ENCODE measurements at regions not wholly inside any gene's neighbourhood (a gene's known extent, or its start where the extent isn't known, plus 50 kb on each side); places are given as distances from the start of the nearest gene placed in this dataset.
"Not testable (repeated sequence)": the region's sequence is repeated elsewhere in the genome, so short reads cannot be mapped to it uniquely, and the experiment has no call there.

- H3K27ac ChIP-seq; intact Hi-C loops (cut with DNase I); H3K4me1 ChIP-seq; ATAC-seq; H3K4me3 ChIP-seq; H3K36me3 ChIP-seq; DNase-seq; H3K9me3 ChIP-seq: not testable (repeated sequence)
- 31 to 55% (median 43%) methylated on average over 6 to 7 of the region's 13 CpGs for WGBS, 4 donors
- peaks cover 0 to 21% (median 3%) of the 10 kb centered on the region in 9 donors for H3K27me3 ChIP-seq
Observed at GRCh38 chr1:121048769-121049443, 135.2 kb downstream of the FAM72B start.

DNA sequence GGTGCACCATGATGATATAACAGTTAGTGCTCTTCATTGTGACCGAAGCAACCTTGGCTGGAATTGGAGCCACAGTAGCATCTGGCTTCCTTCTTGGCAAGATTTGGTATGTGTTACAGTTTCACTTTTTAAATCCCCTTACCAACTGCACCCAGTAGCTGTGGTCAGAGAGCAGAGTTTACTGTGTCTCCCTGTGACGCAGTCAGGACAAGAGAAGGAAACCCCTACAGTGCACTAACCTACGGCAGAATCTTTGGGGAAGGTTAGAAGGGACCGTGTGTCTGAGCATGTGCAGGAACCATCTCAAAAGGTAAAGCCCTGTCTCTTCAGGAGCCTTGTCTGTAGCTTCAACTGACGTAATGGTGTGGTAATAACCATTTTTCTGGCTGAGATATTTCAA, 134.0 kb downstream of the FAM72B start:
- H3K4me1 ChIP-seq; ATAC-seq; H3K36me3 ChIP-seq; H3K27ac ChIP-seq; intact Hi-C loops (cut with DNase I); H3K4me3 ChIP-seq; H3K9me3 ChIP-seq; DNase-seq: not testable (repeated sequence)
- H3K27me3 ChIP-seq, result peaks cover 0 to 21% (median 3%) of the 10 kb centered on the region in 9 donors
- 79 to 85% (median 83%) methylated on average over 4 to 5 of the region's 5 CpGs for WGBS, 4 donors

- H3K27ac ChIP-seq; H3K36me3 ChIP-seq; intact Hi-C loops (cut with DNase I); H3K9me3 ChIP-seq; H3K4me3 ChIP-seq; H3K4me1 ChIP-seq; DNase-seq: not testable (repeated sequence)
- ATAC-seq, result peak in 3 of 4 donors; percentile 24 to 45 (median 33)
- peaks cover 0 to 21% (median 3%) of the 10 kb centered on the region in 9 donors for H3K27me3 ChIP-seq
- WGBS, 4 donors, result 15 to 30% (median 20%) methylated on average over 13 to 26 of the region's 40 CpGs
Observed at GRCh38 chr1:121051161-121051790, 132.9 kb downstream of the FAM72B start.

DNA sequence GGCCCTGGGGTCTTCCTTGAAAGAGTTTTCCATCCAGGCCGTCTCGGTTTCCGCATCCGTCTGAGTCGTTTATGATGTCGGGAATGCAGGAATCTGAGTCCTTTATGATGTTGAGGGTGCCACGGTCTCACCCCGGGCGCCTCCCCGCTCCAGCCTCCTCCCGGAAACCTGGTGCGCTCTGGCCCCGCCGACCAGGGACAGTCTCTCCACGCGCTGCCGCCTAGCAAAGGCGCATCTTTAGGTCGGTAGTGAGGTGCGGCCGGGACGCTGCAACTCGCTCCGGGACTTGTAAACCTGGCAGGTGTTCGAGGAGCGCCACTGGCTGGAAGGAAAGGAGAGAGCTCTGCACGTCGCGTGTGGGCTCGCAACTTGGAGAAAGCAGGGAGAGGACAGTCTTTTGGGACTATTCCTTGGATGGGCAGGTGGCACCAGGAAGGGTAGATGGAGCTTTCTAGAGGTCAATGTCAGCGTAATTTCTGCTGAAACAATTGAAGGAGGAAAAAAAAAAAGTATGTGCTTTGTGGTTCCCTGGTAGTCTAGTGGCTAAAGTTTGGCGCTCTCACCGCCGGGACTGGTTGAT, 132.0 kb downstream of the FAM72B start:
- H3K4me3 ChIP-seq, ATAC-seq: not testable (repeated sequence)
- WGBS, 4 donors, result 8 to 20% (median 15%) methylated on average over 13 to 28 of the region's 34 CpGs

DNA sequence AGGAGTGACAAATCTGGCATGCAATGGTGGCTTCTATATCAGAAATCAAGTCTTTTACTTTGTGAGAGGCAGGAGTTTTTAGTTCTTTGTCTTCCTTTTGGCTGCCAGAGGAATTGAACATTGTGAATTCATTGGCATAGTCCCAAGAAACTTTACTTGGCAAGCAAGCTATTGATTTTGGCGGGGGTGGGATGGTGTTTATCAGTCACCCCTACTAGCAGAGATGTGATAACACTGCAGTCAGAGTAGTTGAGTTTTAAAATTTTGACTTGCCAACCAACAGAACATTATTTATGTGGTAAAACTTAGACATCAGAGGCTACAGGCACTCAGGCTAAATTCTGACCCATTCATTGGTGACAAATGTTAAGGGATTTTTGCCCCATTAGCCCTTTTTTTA, 129.2 kb downstream of the FAM72B start:
- ATAC-seq; DNase-seq; H3K4me3 ChIP-seq; H3K4me1 ChIP-seq; H3K9me3 ChIP-seq; H3K36me3 ChIP-seq; H3K27ac ChIP-seq; intact Hi-C loops (cut with DNase I): not testable (repeated sequence)
- WGBS, 4 donors, result 33 to 43% methylated on average over 1 of the region's 1 CpG; no CpG with 5 or more reads in 2 of the 4 donors
- peaks cover 0 to 21% (median 3%) of the 10 kb centered on the region in 9 donors for H3K27me3 ChIP-seq

More for the DNA sequence above, 132.0 kb downstream of the FAM72B start:
- H3K27me3 ChIP-seq, result peaks cover 0 to 21% (median 3%) of the 10 kb centered on the region in 9 donors
- intact Hi-C loops (cut with DNase I); H3K36me3 ChIP-seq; H3K9me3 ChIP-seq; H3K4me1 ChIP-seq; DNase-seq; H3K27ac ChIP-seq: not testable (repeated sequence)

DNA sequence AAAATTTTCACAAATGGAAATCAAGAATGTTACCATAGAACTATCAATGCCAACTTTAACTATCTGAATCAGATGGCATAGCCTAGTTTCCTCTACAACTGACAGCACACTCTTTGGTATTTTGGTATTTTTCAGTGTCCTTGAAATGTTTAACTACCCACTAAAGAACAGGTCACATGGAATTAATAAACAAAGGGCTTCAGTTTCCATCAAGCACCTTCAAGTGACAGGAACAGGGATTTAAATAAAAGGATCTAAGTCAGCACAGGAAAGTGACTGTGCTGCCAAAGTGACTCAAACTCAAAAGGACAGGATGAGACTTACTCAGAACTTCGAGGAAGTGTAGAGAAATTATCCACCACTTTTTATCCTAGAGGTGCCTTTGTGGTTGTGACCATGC, 117.2 kb downstream of the FAM72B start:
- ATAC-seq; H3K4me3 ChIP-seq; H3K27ac ChIP-seq; H3K9me3 ChIP-seq; H3K36me3 ChIP-seq; H3K27me3 ChIP-seq; H3K4me1 ChIP-seq; intact Hi-C loops (cut with DNase I); DNase-seq: not testable (repeated sequence)
- 33 to 88% (median 60%) methylated on average over 1 of the region's 1 CpG; no CpG with 5 or more reads in 1 of the 4 donors for WGBS, 4 donors

DNA sequence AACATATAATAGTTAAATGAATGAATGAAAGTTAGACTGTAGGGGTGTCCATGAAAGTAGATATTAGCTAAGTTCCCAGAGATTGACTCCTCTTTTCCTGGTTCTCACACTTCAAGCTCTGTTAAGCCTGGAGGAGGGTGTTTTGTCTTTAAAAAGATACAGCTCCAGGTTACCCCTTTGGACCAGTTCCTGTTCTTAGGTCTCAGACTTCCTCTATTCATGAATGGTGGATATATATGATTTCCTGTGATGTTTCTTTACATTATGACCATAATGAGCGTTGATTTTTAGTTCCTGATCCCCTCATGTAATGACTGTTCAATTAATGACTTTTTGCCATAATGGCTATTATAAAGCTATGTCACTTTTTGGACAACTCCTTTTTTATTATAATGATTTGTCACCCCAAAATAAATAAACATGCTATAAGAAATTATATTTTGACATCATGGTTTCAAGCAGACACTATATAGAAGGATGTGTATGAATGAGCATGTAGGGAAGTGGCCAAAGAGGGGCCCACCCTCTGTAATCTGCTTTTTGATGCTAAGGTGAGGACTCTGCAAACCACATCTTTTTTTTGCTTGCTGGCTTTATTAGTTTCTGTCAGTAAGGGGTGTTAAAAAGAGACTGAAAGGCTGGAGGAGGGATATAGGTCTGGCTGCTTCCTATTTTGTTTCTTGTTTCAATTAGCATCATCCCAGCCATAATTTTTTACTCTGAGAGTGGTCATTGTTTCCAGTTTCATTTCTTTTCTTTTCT, 115.2 kb downstream of the FAM72B start:
- H3K4me3 ChIP-seq; H3K27me3 ChIP-seq; H3K9me3 ChIP-seq; DNase-seq; H3K27ac ChIP-seq; H3K36me3 ChIP-seq; ATAC-seq; H3K4me1 ChIP-seq; intact Hi-C loops (cut with DNase I): not testable (repeated sequence)
- WGBS, 4 donors, result no CpG with 5 or more reads among the region's 1 CpG

GRCh38 chr1:121073852-121074251, 110.3 kb downstream of the FAM72B start:
- no CpG with 5 or more reads among the region's 1 CpG for WGBS, 4 donors
- H3K36me3 ChIP-seq; H3K4me3 ChIP-seq; H3K4me1 ChIP-seq; DNase-seq; intact Hi-C loops (cut with DNase I); H3K27ac ChIP-seq; H3K9me3 ChIP-seq; H3K27me3 ChIP-seq: not testable (repeated sequence)
- peak in 1 of 4 donors; percentile 36 for ATAC-seq

GRCh38 chr1:121075254-121075805, 108.8 kb downstream of the FAM72B start:
- intact Hi-C loops (cut with DNase I); ATAC-seq: not testable (repeated sequence)

GRCh38 chr1:121076674-121077073, 107.5 kb downstream of the FAM72B start:
- H3K9me3 ChIP-seq; H3K4me1 ChIP-seq; H3K27ac ChIP-seq; DNase-seq; H3K4me3 ChIP-seq; ATAC-seq; H3K27me3 ChIP-seq; H3K36me3 ChIP-seq; intact Hi-C loops (cut with DNase I): not testable (repeated sequence)
- WGBS, 4 donors, result no CpG with 5 or more reads among the region's 1 CpG

More at GRCh38 chr1:121075254-121075805, 108.8 kb downstream of the FAM72B start:
- not testable (repeated sequence) for DNase-seq, H3K4me3 ChIP-seq, H3K27ac ChIP-seq, H3K4me1 ChIP-seq, H3K27me3 ChIP-seq, H3K36me3 ChIP-seq, H3K9me3 ChIP-seq
- 60 to 100% (median 72%) methylated on average over 1 to 2 of the region's 3 CpGs for WGBS, 4 donors
